ENCODE measurements at regions not wholly inside any gene's neighbourhood (a gene's known extent, or its start where the extent isn't known, plus 50 kb on each side); places are given as distances from the start of the nearest gene placed in this dataset.

DNA sequence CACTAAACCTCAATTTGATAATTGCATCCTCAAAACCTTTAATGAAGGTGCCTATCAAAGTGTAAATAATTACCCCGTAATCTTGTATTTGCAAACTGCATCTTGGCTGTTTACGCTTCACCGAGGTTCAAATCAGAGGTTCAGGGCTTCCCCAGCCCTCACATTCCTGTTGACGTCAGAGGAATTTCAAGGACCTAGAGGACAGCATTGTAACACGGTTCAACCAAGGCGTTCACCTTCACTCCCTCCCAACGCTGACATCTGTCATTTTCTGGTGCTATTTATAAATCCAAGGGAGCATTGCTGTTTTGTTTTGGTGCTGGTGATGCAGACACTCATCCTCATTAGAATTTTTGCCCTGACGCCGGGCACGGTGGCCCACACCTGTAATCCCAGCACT, 691.6 kb upstream of the RBFOX1 start:
- TF ChIP-seq, protein P1, sequence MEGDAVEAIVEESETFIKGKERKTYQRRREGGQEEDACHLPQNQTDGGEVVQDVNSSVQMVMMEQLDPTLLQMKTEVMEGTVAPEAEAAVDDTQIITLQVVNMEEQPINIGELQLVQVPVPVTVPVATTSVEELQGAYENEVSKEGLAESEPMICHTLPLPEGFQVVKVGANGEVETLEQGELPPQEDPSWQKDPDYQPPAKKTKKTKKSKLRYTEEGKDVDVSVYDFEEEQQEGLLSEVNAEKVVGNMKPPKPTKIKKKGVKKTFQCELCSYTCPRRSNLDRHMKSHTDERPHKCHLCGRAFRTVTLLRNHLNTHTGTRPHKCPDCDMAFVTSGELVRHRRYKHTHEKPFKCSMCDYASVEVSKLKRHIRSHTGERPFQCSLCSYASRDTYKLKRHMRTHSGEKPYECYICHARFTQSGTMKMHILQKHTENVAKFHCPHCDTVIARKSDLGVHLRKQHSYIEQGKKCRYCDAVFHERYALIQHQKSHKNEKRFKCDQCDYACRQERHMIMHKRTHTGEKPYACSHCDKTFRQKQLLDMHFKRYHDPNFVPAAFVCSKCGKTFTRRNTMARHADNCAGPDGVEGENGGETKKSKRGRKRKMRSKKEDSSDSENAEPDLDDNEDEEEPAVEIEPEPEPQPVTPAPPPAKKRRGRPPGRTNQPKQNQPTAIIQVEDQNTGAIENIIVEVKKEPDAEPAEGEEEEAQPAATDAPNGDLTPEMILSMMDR (IDR thresholded peaks at IDR 0.05; ENCODE audit: low read depth, low read length): no peak
- TF ChIP-seq EZH2phosphoT487 (IDR thresholded peaks at IDR 0.05; ENCODE audit: low read depth): no peak
